GM18858 (cell line): ENCODE measurements at regions not wholly inside any gene's neighbourhood (a gene's known extent, or its start where the extent isn't known, plus 50 kb on each side); places are given as distances from the start of the nearest gene placed in this dataset.

Experiments
- ATAC-seq: cut with Tn5 transposase; IDR thresholded peaks from one replicate; pipeline ENCODE4 v1.9.1; 2021; ENCODE audit not compliant: unreplicated experiment

DNA sequence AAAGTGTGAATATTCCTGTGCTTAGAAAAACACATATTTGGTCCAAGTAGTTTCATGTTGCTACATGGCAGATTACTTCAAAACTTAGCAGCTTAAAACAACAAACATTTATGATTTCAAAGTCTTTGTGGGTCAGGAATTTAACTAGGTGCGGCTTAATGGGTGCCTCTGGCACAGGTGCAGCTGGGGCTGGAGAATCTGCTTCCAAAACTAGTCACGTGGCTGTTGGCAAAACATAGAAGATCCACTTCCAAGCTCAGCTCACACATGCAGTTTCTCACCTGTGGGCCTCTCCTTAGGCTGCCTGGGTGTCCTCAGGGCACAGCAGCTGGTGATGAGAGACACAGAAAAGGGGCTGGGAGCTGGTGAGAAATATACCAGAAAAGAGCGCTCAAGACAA, 263.4 kb downstream of the TTLL7 start:
- no peak for ATAC-seq

DNA sequence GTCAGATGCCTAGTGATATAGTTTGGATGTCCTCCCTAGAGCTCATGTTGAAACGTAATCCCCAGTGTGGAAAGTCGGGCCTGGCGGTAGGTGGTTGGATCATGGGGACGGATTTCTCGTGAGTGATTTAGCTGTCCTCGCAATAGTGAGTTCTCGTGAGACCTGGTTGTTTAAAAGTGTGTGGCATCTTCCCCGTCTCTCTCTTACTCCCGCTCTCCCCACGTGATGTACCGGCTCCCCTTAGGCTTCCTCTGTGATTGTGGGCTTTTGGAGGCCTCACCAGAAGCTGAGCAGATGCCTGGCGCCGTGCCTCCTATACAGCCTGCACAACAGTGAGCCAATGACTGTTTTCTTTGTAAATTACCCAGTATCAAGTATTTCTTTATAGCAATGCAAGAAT, 264.5 kb downstream of the TTLL7 start:
- no peak for ATAC-seq

DNA sequence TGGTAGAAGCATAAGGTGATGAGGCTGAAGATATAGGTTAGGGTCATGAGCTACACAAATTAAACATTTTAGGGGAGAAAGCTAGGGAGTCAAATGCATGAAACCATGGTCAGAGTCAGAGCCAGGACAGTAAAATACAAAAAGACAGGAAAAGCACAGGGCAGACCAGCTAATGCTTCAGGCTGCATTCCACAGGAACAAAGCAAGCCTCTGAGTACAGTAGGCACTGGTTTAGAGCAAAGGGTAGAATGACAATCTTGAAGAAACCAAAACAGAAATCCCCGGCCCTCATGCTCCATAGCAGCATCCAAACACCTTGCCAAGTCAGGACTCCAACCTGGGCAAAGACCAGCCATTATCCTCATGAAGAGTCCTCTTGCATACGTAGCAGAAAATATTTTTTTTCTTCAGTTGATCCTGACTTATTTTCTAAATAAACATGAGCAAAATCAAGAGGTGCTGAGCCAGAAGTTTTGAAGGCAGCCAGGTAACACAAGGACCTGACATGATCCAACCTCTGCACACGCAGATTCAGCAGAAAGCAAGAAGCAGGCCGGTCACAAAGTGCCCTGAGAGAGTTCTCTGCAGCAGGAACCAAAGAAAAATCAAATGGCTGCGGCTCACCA, 273.1 kb downstream of the TTLL7 start:
- ATAC-seq, result no peak

DNA sequence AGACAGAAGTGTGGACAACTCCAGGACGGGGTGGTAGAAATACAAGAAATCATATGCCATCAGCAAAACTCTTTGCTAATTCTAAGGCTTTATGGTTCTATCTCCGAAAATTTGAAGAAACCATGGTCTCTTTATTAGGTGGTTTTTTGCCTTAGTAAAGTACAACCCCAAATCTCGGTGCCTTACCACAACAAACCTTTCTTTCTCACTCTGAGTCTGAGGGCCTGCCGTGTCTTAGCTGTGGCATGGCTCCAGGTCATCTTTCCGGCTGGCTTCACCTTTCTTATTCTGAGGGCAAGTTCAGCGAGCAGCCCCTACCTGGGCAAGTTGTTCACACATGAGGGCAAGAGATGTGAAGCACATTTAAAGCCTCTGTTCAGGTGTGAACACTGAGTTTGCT, 280.6 kb downstream of the TTLL7 start:
- peak; percentile 70 for ATAC-seq

DNA sequence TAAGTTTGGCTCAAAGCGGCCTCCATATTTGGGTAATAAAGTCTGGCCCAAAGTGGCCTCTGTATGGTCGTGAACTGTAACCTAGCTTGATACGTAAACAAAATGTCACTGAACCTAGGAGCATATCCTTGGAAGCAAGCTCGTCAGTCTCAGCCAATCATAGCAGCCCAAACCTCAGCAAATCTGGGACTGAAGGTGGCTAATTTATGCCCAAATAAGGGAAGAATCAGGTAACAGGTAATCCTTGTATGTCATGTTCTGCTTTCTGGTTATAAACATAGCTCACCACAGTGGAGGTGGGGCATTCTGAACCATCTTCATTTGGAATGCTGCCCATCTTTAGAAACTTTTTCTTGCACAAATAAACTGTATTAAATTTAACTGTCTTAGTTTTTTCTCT, 281.1 kb downstream of the TTLL7 start:
- no peak for ATAC-seq

DNA sequence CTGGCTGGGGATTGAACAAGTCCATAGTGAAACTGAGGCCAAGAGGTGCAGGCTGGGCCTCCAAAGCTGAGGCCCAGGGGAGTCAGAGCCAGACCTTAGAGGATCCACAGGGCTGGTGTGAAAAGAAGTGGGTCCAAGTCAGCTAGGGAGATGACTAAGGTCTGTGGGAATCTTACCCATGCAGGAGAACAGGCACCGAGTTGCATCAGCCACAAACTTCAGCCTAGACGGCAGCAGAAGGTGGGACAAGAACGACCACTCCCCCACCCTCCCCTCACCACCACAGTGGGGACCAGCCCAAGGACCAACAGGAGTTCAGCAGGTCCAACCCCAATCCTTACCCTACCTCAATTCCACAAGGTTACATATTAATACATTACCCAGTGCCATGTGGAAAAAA, 282.3 kb downstream of the TTLL7 start:
- no peak for ATAC-seq

DNA sequence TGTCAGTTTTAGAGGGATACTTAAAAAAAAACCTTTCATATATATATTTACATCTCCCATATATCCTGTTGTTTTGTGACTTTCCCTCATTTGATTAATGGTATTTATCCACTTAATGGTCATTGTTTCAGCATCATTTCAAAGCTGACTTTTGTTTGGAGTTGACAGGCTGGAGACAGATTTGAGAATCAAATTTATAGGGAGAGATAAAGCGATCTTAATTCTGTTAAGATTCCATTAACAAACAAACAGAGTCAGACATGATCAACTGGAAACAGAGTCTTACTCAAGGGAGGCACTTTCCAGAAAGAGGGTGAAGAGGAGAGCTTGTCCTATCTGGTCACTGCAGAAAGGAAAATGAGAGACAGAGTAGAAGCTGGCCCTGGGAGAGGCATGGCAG, 283.4 kb downstream of the TTLL7 start:
- no peak for ATAC-seq

DNA sequence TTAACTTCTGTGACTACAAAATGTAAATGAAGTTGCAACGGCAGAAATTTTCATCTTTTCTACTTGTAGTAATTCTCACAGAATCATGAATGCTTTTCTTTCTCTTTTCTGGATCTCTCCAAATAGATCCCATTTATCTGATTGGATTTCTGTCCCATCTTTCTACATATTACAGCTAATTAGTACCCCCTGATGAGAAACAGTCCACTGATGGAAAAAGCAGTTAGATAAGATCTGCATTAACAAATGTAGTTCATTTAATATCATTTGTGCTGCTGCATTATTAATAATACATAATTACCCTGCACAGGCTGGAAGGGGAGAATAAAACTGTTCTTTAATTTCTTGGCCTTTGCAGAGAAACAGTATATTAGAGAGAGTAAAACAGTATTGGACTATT, 289.3 kb downstream of the TTLL7 start:
- ATAC-seq, result no peak

DNA sequence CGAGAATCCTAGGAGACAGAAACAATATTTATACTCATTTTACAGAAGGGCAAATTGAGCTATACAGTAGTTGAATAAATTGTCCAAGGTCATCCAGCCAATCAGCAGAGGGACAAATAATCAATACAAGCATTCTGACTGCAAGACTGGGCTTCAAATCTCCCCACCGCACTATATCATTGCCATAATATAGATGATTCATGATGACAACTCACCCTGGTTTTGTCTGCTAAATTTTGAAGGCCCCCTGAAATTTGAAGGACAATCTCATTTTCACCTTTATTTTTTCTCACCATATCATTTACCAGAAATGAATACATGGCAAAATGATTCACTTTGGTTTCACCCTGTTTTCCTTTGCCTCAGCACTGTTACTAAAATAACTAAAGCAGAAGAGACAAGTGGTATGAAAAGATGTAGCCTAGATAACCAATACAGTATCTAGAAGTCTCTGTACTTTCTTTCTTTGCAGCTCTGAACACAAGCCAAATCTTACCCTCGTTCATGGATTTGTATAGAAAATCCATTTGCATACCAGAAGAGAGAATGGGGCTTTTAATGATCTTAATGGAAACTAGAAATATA, 292.5 kb downstream of the TTLL7 start:
- ATAC-seq, result no peak

DNA sequence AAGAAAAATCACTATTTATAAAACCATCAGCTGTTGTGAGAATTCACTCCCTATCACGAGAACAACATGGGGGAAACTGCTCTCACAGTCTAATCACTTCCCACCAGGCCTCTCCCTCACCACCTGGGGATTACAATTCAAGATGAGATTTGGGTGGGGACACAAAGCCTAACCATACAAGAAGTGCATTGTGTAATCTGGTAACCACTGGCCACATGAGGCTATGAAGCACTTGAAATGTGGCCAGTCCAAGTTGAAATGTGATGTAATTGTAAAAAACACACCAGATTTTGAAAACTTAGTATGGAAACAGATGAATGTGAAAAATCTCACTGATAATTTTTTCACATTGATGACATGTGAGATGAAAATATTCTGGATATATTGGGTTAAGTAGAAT, 293.8 kb downstream of the TTLL7 start:
- ATAC-seq, result no peak

DNA sequence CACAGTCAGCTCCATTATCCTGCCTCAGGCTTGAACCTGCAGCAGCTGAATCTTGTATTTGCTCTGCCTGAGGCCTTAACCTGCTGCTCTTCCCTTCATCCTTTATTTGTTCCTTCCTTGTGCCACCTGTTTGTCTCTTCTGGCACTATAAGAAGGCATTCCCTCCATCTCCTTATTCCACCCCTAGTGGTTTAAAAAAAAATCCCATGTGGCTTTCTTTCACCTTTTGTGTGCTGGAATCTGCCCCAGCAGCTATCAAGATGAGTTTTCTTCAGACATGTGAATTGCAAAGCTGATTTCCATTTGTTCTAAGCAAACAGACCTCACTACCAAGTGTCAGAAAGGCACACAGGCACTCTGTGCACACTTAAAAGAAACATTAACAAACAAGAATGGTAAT, 294.6 kb downstream of the TTLL7 start:
- no peak for ATAC-seq

DNA sequence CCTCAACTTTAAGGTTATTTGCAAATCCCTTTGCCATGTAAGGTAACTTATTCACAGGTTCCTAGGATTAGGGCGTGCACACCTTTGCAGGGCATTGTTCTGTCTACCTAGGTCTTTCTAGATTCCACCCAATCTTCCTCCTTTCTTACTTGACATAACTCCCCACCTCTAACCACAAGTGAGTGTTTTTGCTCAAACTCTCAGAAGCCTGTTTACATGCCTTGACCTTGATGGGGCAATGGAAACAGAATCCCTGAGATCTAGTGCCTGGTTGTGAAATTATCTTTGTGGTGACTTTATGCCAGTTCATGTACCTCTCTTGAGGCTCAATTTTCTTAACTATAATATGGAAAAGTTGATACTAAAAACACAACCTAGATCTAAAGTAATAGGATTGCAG, 296.6 kb downstream of the TTLL7 start:
- ATAC-seq, result no peak

DNA sequence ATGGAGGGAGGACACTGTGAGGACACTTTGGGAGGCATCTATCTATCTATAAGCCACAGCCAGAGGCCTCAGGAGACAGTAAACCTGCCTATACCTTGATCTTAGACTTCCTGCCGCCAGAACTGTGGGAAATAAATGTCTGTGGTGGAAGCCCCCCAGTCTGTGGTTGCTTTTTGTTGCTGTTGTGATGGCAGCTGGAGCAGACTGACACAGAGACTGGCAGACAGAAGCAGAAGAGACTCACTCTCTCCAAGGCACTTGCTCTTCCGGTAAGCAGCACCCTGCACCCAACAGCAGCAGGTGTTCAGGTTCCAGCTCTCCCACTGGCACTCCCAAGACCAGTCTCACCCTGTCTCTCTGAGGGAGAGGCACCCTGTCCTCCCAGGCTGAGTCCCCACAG, 297.6 kb downstream of the TTLL7 start:
- ATAC-seq, result no peak

DNA sequence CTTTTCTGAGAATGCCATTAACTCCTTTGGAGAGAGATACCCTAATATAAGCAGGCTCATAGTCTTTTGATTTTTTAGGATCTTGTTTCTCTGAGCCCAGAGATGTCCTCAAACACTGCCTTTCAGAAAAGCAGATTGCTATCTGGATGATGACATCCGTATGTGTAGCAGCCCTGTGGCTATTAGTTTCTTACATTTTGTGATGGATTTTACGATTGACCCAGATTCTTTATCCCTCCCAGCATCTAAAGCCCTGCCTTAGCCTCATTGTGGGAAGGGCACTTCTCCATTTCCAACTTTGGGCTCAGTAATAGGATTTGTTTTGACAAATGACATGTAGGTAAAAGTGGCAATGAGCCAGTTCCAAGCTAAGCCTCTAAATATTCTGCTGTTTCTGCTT, 300.3 kb downstream of the TTLL7 start:
- ATAC-seq, result no peak

DNA sequence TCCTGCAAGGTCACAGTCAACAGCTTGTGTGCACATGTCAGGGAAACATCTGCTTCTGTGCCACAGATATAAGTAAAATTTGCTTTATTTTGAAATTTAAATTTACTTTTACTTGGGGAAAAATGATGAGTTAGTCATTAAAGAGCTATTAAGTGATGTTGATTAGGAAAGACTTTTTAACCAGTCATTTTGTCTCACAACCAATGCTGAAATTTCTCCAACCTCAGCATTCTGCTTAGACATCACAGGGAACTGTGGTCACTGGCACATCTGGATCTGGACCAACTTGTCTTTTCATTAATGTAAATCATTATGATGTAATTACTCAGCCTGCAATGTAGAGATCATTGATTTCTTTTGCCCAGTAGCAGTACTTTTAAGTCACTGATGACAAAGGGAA, 301.0 kb downstream of the TTLL7 start:
- no peak for ATAC-seq

DNA sequence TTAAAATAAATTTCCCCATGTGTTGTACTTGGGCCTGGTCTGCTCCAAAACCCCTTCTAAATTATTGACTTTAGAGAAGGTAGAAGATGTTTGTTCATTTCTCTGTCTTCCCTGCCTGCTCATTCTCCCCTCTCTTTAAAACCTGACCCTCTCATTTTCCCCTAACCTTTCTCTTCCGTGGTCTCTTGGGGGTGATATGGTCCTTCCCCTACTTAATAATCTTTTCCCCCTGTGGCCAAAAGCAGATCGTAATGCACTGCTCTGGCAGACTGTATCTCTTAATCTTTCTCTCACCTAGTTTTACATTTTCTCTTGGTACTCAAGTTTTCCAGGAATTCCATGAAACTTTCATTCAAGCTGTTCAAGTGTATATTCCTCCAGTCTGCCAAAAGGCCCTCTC, 301.7 kb downstream of the TTLL7 start:
- no peak for ATAC-seq

DNA sequence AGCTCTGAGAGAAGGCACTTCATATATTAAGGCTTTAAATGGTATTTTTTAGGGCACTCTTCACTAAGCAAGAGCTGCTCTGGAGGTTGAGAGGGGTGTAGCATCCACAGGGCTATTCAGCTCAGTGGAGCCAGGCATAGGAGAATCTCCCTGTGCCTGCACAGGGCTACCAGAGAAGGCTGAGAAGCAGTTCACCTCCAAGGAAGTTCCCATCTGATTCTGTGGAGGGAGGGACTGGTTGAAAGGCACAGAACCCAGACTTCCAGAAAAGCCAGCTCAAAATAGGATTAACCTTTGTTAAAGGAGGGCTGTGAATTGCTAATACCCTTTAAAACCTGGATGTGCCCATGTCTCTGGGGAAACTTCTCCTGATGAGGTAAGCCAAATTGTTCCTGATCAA, 304.5 kb downstream of the TTLL7 start:
- no peak for ATAC-seq

DNA sequence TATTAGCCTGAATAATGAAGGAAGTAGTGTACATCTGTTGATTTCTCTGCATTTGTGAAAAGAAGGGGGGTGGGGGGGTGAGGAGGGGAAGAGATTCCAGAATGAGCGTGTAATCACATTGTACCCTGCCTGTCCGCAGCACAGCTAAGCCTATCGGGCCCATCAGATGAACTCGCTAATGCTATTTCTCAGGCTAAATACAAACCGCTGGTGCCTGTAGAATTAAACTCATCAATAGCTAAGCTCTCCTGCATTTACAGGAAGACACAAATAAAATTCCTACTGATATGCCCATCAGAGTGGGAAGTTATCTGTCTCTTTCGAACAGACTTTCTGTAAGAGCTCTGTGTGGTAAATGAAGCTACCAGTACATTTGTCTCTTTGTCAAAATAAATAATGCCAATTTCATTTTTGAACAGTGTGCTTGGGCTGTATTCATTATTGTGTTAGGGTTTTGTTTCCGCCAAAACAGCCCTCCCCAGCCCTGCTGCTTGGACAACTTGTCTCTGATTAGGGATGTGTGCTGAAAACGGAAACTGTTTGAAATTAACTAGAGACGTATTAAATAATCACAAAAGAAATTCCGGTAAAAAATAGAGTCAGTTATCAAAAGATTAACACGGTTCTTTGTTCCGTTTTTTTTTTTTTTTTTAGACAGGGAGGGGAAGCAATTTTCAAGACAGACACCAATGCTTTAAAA, 305.4 kb downstream of the TTLL7 start:
- no peak for ATAC-seq

DNA sequence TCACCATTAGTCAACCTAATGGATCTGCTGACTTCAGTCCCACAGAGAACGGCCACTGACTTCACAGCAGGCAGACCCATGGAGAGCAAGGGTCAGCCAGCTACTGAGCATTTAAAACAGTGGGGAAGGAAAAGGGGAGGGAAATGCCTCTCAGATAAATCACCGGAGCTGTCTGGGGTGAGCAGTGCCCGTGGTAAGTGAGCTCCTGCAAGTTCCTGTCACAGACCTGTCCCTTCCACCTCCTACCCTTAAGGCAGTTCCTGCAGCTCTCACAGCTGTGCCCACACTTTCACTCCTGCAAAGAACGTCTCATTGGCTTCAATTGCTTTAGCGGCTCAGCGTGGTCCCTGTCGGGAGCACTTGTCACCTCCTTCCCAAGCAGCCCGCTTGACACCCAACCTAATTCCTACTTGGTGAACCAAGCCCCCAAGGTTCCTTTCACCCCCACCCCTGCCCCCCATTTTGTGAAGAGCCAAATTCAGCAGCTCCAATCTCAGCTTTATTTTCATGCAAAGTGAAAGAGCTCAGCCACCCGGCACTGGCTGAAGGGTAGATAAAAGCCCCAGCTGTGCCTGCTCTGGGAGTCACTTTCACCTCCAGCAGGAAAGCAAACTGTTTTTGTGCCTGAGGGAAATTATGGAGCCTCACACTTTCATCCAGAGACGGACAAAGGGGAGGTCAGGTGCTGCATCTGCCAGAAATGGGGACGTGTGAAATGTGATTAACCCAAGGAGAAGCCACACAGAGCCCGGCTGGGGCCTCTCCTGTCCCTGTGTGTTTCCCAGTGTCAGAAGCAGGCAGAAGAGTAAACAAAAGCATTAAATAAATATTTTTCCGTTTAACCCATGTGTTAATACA, 306.2 kb downstream of the TTLL7 start:
- ATAC-seq, result peak; percentile 42

DNA sequence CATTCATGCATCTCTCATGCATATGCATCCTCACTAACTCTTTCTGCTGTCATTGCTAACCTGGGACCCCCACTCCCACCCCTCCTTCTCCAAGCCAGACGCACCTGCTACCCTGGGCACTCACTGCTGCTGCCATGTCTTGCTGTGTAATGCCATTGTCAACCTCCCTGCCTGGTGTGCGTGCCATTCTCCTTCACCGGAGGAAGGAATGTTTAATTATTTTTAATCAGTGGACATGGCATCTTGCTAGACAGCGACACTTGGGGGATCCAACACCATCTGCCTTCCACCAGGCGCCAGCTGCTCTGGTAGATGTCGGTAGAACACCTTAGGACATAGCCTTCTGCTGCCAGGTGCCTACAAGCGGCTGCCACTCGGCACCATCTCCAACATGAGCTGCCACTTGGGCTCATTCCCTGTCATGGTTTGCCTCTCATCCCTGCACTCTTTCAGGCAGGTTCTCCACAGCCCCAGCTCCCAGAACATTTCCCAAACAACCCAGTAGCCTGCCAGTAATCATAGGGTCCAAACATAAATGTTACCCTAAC, 306.9 kb downstream of the TTLL7 start:
- no peak for ATAC-seq
